Naive thymus-derived CD8-positive, alpha-beta T cell (primary cell): ENCODE measurements at regions not wholly inside any gene's neighbourhood (a gene's known extent, or its start where the extent isn't known, plus 50 kb on each side); places are given as distances from the start of the nearest gene placed in this dataset.
"Not testable (repeated sequence)": the region's sequence is repeated elsewhere in the genome, so short reads cannot be mapped to it uniquely, and the experiment has no call there.

ENCODE experiments used
- ATAC-seq, 2 donors: fragments of 150-1000 bp; cut with Tn5 transposase in 1 of 2; sonication (Bioruptor Pico), chemical (Tn5 transposase) in 1 of 2; 1 replicate in 1 of 2; 2 replicates in 1 of 2; pipeline ENCODE4 v1.10.0; 2021; ENCODE audit warnings: mild to moderate bottlenecking in 2 of 2, moderate library complexity in 2 of 2
- POLR2A ChIA-PET: fragments of 350-600 bp; sonication (Branson Sonifier 250); formaldehyde crosslinking; loops from one replicate; lab custom pipeline; 2021; ENCODE audit warnings: antibody characterized with exemption; lab: Charles Lee
- DNase-seq, 10 donors: peaks; one replicate each; pipeline versions ENCODE4 v3.0.0 to v3.0.0-alpha.2; 2020 to 2022
- H3K27ac Mint-ChIP-seq, 10 donors: one replicate each; pipeline ENCODE4 v1.8.0; 2020 to 2022; ENCODE audit warnings: mild to moderate bottlenecking in 10 of 10, mixed read lengths in 10 of 10, moderate library complexity in 4 of 10, inconsistent platforms in 1 of 10
- H3K27me3 Mint-ChIP-seq, 5 donors: one replicate each; pipeline ENCODE4 v1.8.0; 2021 to 2022; ENCODE audit warnings: mixed read lengths in 5 of 5
- H3K36me3 Mint-ChIP-seq, 3 donors: one replicate each; pipeline ENCODE4 v1.8.0; 2020 to 2022; ENCODE audit warnings: mixed read lengths in 3 of 3, mild to moderate bottlenecking in 2 of 3, inconsistent platforms in 1 of 3
- H3K4me1 Mint-ChIP-seq, 4 donors: one replicate each; pipeline ENCODE4 v1.8.0; 2021 to 2022; ENCODE audit warnings: mixed read lengths in 4 of 4
- H3K4me3 Mint-ChIP-seq, 10 donors: one replicate each; pipeline ENCODE4 v1.8.0; 2020 to 2022; ENCODE audit warnings: mild to moderate bottlenecking in 10 of 10, mixed read lengths in 10 of 10, moderate library complexity in 6 of 10, inconsistent platforms in 1 of 10
- H3K9me3 Mint-ChIP-seq, 9 donors: one replicate each; pipeline ENCODE4 v1.8.0; 2020 to 2022; ENCODE audit warnings: mixed read lengths in 9 of 9, mild to moderate bottlenecking in 3 of 9, inconsistent platforms in 1 of 9, moderate library complexity in 1 of 9

GRCh38 chr5:135776457-135776856 is 58.0 kb upstream of the SLC25A48 start:
- H3K4me3 Mint-ChIP-seq, result no peak overlapping the region
- no peak for DNase-seq
- POLR2A ChIA-PET, result no interaction called here
- H3K9me3 Mint-ChIP-seq, result peaks cover 0 to 15% (median 0%) of the 10 kb centered on the region in 9 donors
- no peak overlapping the region for H3K27ac Mint-ChIP-seq
- no peaks in the 10 kb centered on the region for H3K36me3 Mint-ChIP-seq
- no peak for ATAC-seq
- no peaks in the 10 kb centered on the region for H3K4me1 Mint-ChIP-seq
- H3K27me3 Mint-ChIP-seq, result peaks cover 10 to 64% (median 16%) of the 10 kb centered on the region in 5 donors

- H3K4me1 Mint-ChIP-seq, result no peaks in the 10 kb centered on the region
- no peak overlapping the region for H3K27ac Mint-ChIP-seq
- peaks cover 0 to 8% (median 0%) of the 10 kb centered on the region in 3 donors for H3K36me3 Mint-ChIP-seq
- no peak for DNase-seq
- peaks cover 0 to 18% (median 7%) of the 10 kb centered on the region in 5 donors for H3K27me3 Mint-ChIP-seq
- peaks cover 0 to 36% (median 6%) of the 10 kb centered on the region in 9 donors for H3K9me3 Mint-ChIP-seq
- ATAC-seq, result no peak
- POLR2A ChIA-PET, result no interaction called here
- no peak overlapping the region for H3K4me3 Mint-ChIP-seq
Measured at GRCh38 chr5:135761746-135762145, 72.7 kb upstream of the SLC25A48 start.

GRCh38 chr5:135759149-135759784 is 75.2 kb upstream of the SLC25A48 start:
- H3K27me3 Mint-ChIP-seq, result peaks cover 0 to 6% (median 4%) of the 10 kb centered on the region in 5 donors
- peak in 2 of 10 donors; percentile 11 to 21 for DNase-seq
- H3K4me1 Mint-ChIP-seq, result no peaks in the 10 kb centered on the region
- peak in 1 of 2 donors; percentile 27 for ATAC-seq
- H3K36me3 Mint-ChIP-seq, result no peaks in the 10 kb centered on the region
- no peak overlapping the region for H3K4me3 Mint-ChIP-seq
- peaks cover 0 to 13% (median 3%) of the 10 kb centered on the region in 9 donors for H3K9me3 Mint-ChIP-seq
- no peak overlapping the region for H3K27ac Mint-ChIP-seq
- POLR2A ChIA-PET, result no interaction called here

- Mint-ChIP-seq H3K4me1 (no peaks in the 10 kb centered on the region), H3K27me3 (peaks cover 0 to 17% (median 2%) of the 10 kb centered on the region in 5 donors), H3K27ac (no peak overlapping the region), H3K9me3 (peaks cover 0 to 4% (median 0%) of the 10 kb centered on the region in 9 donors), H3K36me3 (no peaks in the 10 kb centered on the region), H3K4me3 (no peak overlapping the region)
- ATAC-seq (no peak), DNase-seq (no peak)
- POLR2A ChIA-PET, result no interaction called here
Measured at GRCh38 chr5:135753990-135754389, 80.5 kb upstream of the SLC25A48 start.

GRCh38 chr5:135750506-135750905 is 84.0 kb upstream of the SLC25A48 start:
- no peak overlapping the region for H3K4me3 Mint-ChIP-seq
- POLR2A ChIA-PET, result no interaction called here
- no peaks in the 10 kb centered on the region for H3K36me3 Mint-ChIP-seq
- DNase-seq (no peak), ATAC-seq (no peak)
- H3K27ac Mint-ChIP-seq, result no peak overlapping the region
- peaks cover 2 to 17% (median 3%) of the 10 kb centered on the region in 5 donors for H3K27me3 Mint-ChIP-seq
- no peaks in the 10 kb centered on the region for H3K4me1 Mint-ChIP-seq
- H3K9me3 Mint-ChIP-seq, result peaks cover 0 to 10% (median 0%) of the 10 kb centered on the region in 9 donors

- Mint-ChIP-seq H3K36me3 (no peaks in the 10 kb centered on the region), H3K9me3 (peaks cover 0 to 10% (median 0%) of the 10 kb centered on the region in 9 donors), H3K4me3 (no peak overlapping the region), H3K27ac (no peak overlapping the region), H3K27me3 (peaks cover 3 to 27% (median 7%) of the 10 kb centered on the region in 5 donors), H3K4me1 (no peaks in the 10 kb centered on the region)
- no peak for ATAC-seq
- DNase-seq, result no peak
- POLR2A ChIA-PET, result no interaction called here
Measured at GRCh38 chr5:135747824-135748223, 86.6 kb upstream of the SLC25A48 start.

GRCh38 chr5:135745897-135746500 is 88.5 kb upstream of the SLC25A48 start:
- DNase-seq (no peak), ATAC-seq (no peak)
- peak overlapping the region in 1 of 10 donors; percentile 58 for H3K27ac Mint-ChIP-seq
- H3K9me3 Mint-ChIP-seq, result peaks cover 0 to 10% (median 0%) of the 10 kb centered on the region in 9 donors
- no peaks in the 10 kb centered on the region for H3K36me3 Mint-ChIP-seq
- POLR2A ChIA-PET, result no interaction called here
- no peak overlapping the region for H3K4me3 Mint-ChIP-seq
- H3K27me3 Mint-ChIP-seq, result peaks cover 3 to 22% (median 7%) of the 10 kb centered on the region in 5 donors
- H3K4me1 Mint-ChIP-seq, result no peaks in the 10 kb centered on the region

- POLR2A ChIA-PET, result no interaction called here
- H3K27ac Mint-ChIP-seq, result no peak overlapping the region
- H3K9me3 Mint-ChIP-seq, result peaks cover 0 to 10% (median 0%) of the 10 kb centered on the region in 9 donors
- H3K4me1 Mint-ChIP-seq, result no peaks in the 10 kb centered on the region
- no peak overlapping the region for H3K4me3 Mint-ChIP-seq
- no peak for DNase-seq
- H3K36me3 Mint-ChIP-seq, result no peaks in the 10 kb centered on the region
- no peak for ATAC-seq
- peaks cover 1 to 9% (median 7%) of the 10 kb centered on the region in 5 donors for H3K27me3 Mint-ChIP-seq
Measured at GRCh38 chr5:135743705-135744411, 90.6 kb upstream of the SLC25A48 start.

GRCh38 chr5:135743181-135743580 is 91.3 kb upstream of the SLC25A48 start:
- Mint-ChIP-seq H3K27ac (no peak overlapping the region), H3K36me3 (no peaks in the 10 kb centered on the region), H3K4me3 (no peak overlapping the region), H3K27me3 (peaks cover 1 to 9% (median 7%) of the 10 kb centered on the region in 5 donors), H3K4me1 (no peaks in the 10 kb centered on the region), H3K9me3 (peaks cover 0 to 10% (median 0%) of the 10 kb centered on the region in 9 donors)
- DNase-seq (no peak), ATAC-seq (no peak)
- POLR2A ChIA-PET, result no interaction called here

GRCh38 chr5:135742240-135742639 is 92.2 kb upstream of the SLC25A48 start:
- POLR2A ChIA-PET, H3K36me3 Mint-ChIP-seq, H3K27me3 Mint-ChIP-seq, DNase-seq, H3K9me3 Mint-ChIP-seq, H3K27ac Mint-ChIP-seq, H3K4me3 Mint-ChIP-seq, H3K4me1 Mint-ChIP-seq, ATAC-seq: not testable (repeated sequence)

- Mint-ChIP-seq H3K36me3 (no peaks in the 10 kb centered on the region), H3K27me3 (peaks cover 2 to 13% (median 4%) of the 10 kb centered on the region in 5 donors), H3K9me3 (peaks cover 0 to 7% (median 0%) of the 10 kb centered on the region in 9 donors), H3K4me3 (no peak overlapping the region), H3K27ac (no peak overlapping the region), H3K4me1 (no peaks in the 10 kb centered on the region)
- no peak for ATAC-seq
- POLR2A ChIA-PET, result no interaction called here
- no peak for DNase-seq
Measured at GRCh38 chr5:135741040-135741439, 93.4 kb upstream of the SLC25A48 start.

- POLR2A ChIA-PET, result no interaction called here
- Mint-ChIP-seq H3K36me3 (no peaks in the 10 kb centered on the region), H3K9me3 (peaks cover 0 to 6% (median 0%) of the 10 kb centered on the region in 9 donors), H3K4me1 (no peaks in the 10 kb centered on the region), H3K27me3 (peaks cover 4 to 19% (median 5%) of the 10 kb centered on the region in 5 donors), H3K4me3 (no peak overlapping the region), H3K27ac (no peak overlapping the region)
- DNase-seq (no peak), ATAC-seq (no peak)
Measured at GRCh38 chr5:135740475-135740874, 94.0 kb upstream of the SLC25A48 start.

- no peaks in the 10 kb centered on the region for H3K36me3 Mint-ChIP-seq
- H3K4me1 Mint-ChIP-seq, result no peaks in the 10 kb centered on the region
Measured at GRCh38 chr5:135739383-135739981, 95.0 kb upstream of the SLC25A48 start.

More at GRCh38 chr5:135739383-135739981, 95.0 kb upstream of the SLC25A48 start:
- Mint-ChIP-seq H3K9me3 (peaks cover 0 to 5% (median 0%) of the 10 kb centered on the region in 9 donors), H3K4me3 (no peak overlapping the region), H3K27ac (no peak overlapping the region), H3K27me3 (peaks cover 4 to 21% (median 5%) of the 10 kb centered on the region in 5 donors)
- POLR2A ChIA-PET, result no interaction called here
- ATAC-seq (no peak), DNase-seq (no peak)
